Tibial nerve (tissue), 3 donors: ENCODE measurements at regions not wholly inside any gene's neighbourhood (a gene's known extent, or its start where the extent isn't known, plus 50 kb on each side); places are given as distances from the start of the nearest gene placed in this dataset.

Experiments used
- CTCF ChIP-seq, 5 experiments: fragments of 200-600 bp in 3 of 5; fragments of 450-650 bp in 2 of 5; sonication (generic) in 3 of 5; IDR thresholded peaks; one replicate each; pipeline ENCODE4 v1.5.1; 2016 to 2019; ENCODE audit warnings: antibody characterized with exemption in 5 of 5, mild to moderate bottlenecking in 3 of 5, moderate library complexity in 2 of 5
- POLR2A ChIP-seq, 2 donors: fragments of 450-650 bp; IDR thresholded peaks; one replicate each; pipeline ENCODE4 v1.6.1; 2017; ENCODE audit warnings: antibody characterized with exemption in 2 of 2, mild to moderate bottlenecking in 2 of 2, moderate library complexity in 2 of 2

GRCh38 chr5:106959387-106959786, 711.4 kb downstream of the EFNA5 start:
- TF ChIP-seq CTCF (IDR thresholded peaks at IDR 0.05): no peak
- no peak for TF ChIP-seq POLR2A (IDR thresholded peaks at IDR 0.05)
